ENCODE measurements at regions not wholly inside any gene's neighbourhood (a gene's known extent, or its start where the extent isn't known, plus 50 kb on each side); places are given as distances from the start of the nearest gene placed in this dataset.
A peak's percentile ranks its signal among the peaks of the same experiment; 100 is the strongest.

- peaks cover 7% of the 10 kb centered on the region; the same call in 1 of the 2 replicates for H3F3A ChIP-seq (ENCODE audit: control insufficient read depth, insufficient read depth)
- H3K9me2 ChIP-seq (replicated peaks; ENCODE audit: control insufficient read depth, low read length), result no peaks in the 10 kb centered on the region
- no peaks in the 10 kb centered on the region for H3K36me3 ChIP-seq (ENCODE audit: control insufficient read depth, low read length)
- no peak overlapping the region; the same call in 1 of the 2 replicates for H3K27ac ChIP-seq (ENCODE audit: low read depth, low read length)
- no peak for TF ChIP-seq EZH2phosphoT487 (IDR thresholded peaks at IDR 0.05; ENCODE audit: borderline replicate concordance, low read length)
- TF ChIP-seq CTCF (IDR thresholded peaks at IDR 0.05; ENCODE audit: low read depth, low read length, poor library complexity, severe bottlenecking), result no peak
- H4K20me1 ChIP-seq (ENCODE audit: control insufficient read depth, insufficient read depth, low read depth, low read length), result no peaks in the 10 kb centered on the region
- no peaks in the 10 kb centered on the region for H3K27me3 ChIP-seq (ENCODE audit: control insufficient read depth, low read length)
- H3K79me2 ChIP-seq (ENCODE audit: control insufficient read depth, low read length), result 0 out of 2 replicates have a peak, but pooled peaks cover 4% of the 10 kb centered on the region
- H3K4me2 ChIP-seq (ENCODE audit: low read length), result peak overlapping the region; percentile 46
- H3K4me1 ChIP-seq (ENCODE audit: control insufficient read depth, low read length), result peaks cover 46% of the 10 kb centered on the region
- no peaks in the 10 kb centered on the region for H3K9me3 ChIP-seq (ENCODE audit: control insufficient read depth, insufficient read depth, low read length)
- H3K4me3 ChIP-seq (ENCODE audit: low read length), result 0 out of 2 replicates have a peak overlapping the region, but pooled peaks have one; percentile 16
Measured at GRCh38 chr13:40390401-40390916, 276.0 kb downstream of the FOXO1 start.

- no peaks in the 10 kb centered on the region for H3K9me3 ChIP-seq (ENCODE audit: control insufficient read depth, insufficient read depth, low read length)
- no peaks in the 10 kb centered on the region for H3K27me3 ChIP-seq (ENCODE audit: control insufficient read depth, low read length)
- H3K4me3 ChIP-seq (ENCODE audit: low read length), result no peak overlapping the region
- 0 out of 2 replicates have a peak, but pooled peaks cover 4% of the 10 kb centered on the region for H3K79me2 ChIP-seq (ENCODE audit: control insufficient read depth, low read length)
- no peaks in the 10 kb centered on the region for H3K36me3 ChIP-seq (ENCODE audit: control insufficient read depth, low read length)
- H3K9me2 ChIP-seq (replicated peaks; ENCODE audit: control insufficient read depth, low read length), result no peaks in the 10 kb centered on the region
- no peak overlapping the region for H3K4me2 ChIP-seq (ENCODE audit: low read length)
- peaks cover 2% of the 10 kb centered on the region; the same call in 1 of the 2 replicates for H3F3A ChIP-seq (ENCODE audit: control insufficient read depth, insufficient read depth)
- H3K4me1 ChIP-seq (ENCODE audit: control insufficient read depth, low read length), result peaks cover 53% of the 10 kb centered on the region
- no peak overlapping the region for H3K27ac ChIP-seq (ENCODE audit: low read depth, low read length)
- no peak for TF ChIP-seq EZH2phosphoT487 (IDR thresholded peaks at IDR 0.05; ENCODE audit: borderline replicate concordance, low read length)
- no peak for TF ChIP-seq CTCF (IDR thresholded peaks at IDR 0.05; ENCODE audit: low read depth, low read length, poor library complexity, severe bottlenecking)
- H4K20me1 ChIP-seq (ENCODE audit: control insufficient read depth, insufficient read depth, low read depth, low read length), result no peaks in the 10 kb centered on the region
Measured at GRCh38 chr13:40391788-40392187, 274.7 kb downstream of the FOXO1 start.

- Histone ChIP-seq H4K20me1 (ENCODE audit: control insufficient read depth, insufficient read depth, low read depth, low read length) (no peaks in the 10 kb centered on the region), H3K9me3 (ENCODE audit: control insufficient read depth, insufficient read depth, low read length) (no peaks in the 10 kb centered on the region), H3K27me3 (ENCODE audit: control insufficient read depth, low read length) (no peaks in the 10 kb centered on the region), H3K4me1 (ENCODE audit: control insufficient read depth, low read length) (peaks cover 40% of the 10 kb centered on the region), H3K4me2 (ENCODE audit: low read length) (no peak overlapping the region), H3F3A (ENCODE audit: control insufficient read depth, insufficient read depth) (peaks cover 8% of the 10 kb centered on the region; the same call in 1 of the 2 replicates), H3K4me3 (ENCODE audit: low read length) (no peak overlapping the region), H3K79me2 (ENCODE audit: control insufficient read depth, low read length) (no peaks in the 10 kb centered on the region), H3K9me2 (replicated peaks; ENCODE audit: control insufficient read depth, low read length) (no peaks in the 10 kb centered on the region), H3K36me3 (ENCODE audit: control insufficient read depth, low read length) (no peaks in the 10 kb centered on the region), H3K27ac (ENCODE audit: low read depth, low read length) (no peak overlapping the region)
- TF ChIP-seq CTCF (IDR thresholded peaks at IDR 0.05; ENCODE audit: low read depth, low read length, poor library complexity, severe bottlenecking), result no peak
- no peak for TF ChIP-seq EZH2phosphoT487 (IDR thresholded peaks at IDR 0.05; ENCODE audit: borderline replicate concordance, low read length)
Measured at GRCh38 chr13:40394304-40394985, 272.0 kb downstream of the FOXO1 start.
